Pulmonary artery endothelial cell (primary cell): ENCODE measurements at regions not wholly inside any gene's neighbourhood (a gene's known extent, or its start where the extent isn't known, plus 50 kb on each side); places are given as distances from the start of the nearest gene placed in this dataset.
"Not testable (repeated sequence)": the region's sequence is repeated elsewhere in the genome, so short reads cannot be mapped to it uniquely, and the experiment has no call there.

Experiments used
- DNase-seq: peaks from one replicate; pipeline ENCODE4 v3.0.0-alpha.2; 2011; ENCODE audit warnings: low read depth, low spot score

GRCh38 chr7:84738583-84739150 is 448.2 kb downstream of the SEMA3D start:
- no peak for DNase-seq

GRCh38 chr7:84735677-84736076 is 451.2 kb downstream of the SEMA3D start:
- DNase-seq: no peak

- no peak for DNase-seq
Observed at GRCh38 chr7:84735011-84735410, 451.8 kb downstream of the SEMA3D start.

GRCh38 chr7:84733976-84734375 is 452.9 kb downstream of the SEMA3D start:
- not testable (repeated sequence) for DNase-seq

GRCh38 chr7:84730864-84731263 is 456.0 kb downstream of the SEMA3D start:
- not testable (repeated sequence) for DNase-seq

GRCh38 chr7:84729284-84729683 is 457.6 kb downstream of the SEMA3D start:
- DNase-seq: no peak

- no peak for DNase-seq
Observed at GRCh38 chr7:84722734-84723133, 464.1 kb downstream of the SEMA3D start.

GRCh38 chr7:84722086-84722485 is 464.8 kb downstream of the SEMA3D start:
- DNase-seq: no peak

- DNase-seq: no peak
Observed at GRCh38 chr7:84720456-84721097, 466.3 kb downstream of the SEMA3D start.

GRCh38 chr7:84714765-84715164 is 472.1 kb downstream of the SEMA3D start:
- no peak for DNase-seq

- DNase-seq: no peak
Observed at GRCh38 chr7:84712374-84713121, 474.3 kb downstream of the SEMA3D start.

GRCh38 chr7:84710538-84710937 is 476.3 kb downstream of the SEMA3D start:
- not testable (repeated sequence) for DNase-seq

- DNase-seq: no peak
Observed at GRCh38 chr7:84705706-84706105, 481.1 kb downstream of the SEMA3D start.

GRCh38 chr7:84705079-84705478 is 481.8 kb downstream of the SEMA3D start:
- no peak for DNase-seq

GRCh38 chr7:84704380-84704779 is 482.5 kb downstream of the SEMA3D start:
- no peak for DNase-seq

GRCh38 chr7:84701524-84702306 is 485.1 kb downstream of the SEMA3D start:
- DNase-seq: peak; percentile 92

- no peak for DNase-seq
Observed at GRCh38 chr7:84700563-84701370, 486.1 kb downstream of the SEMA3D start.

- DNase-seq: no peak
Observed at GRCh38 chr7:84697506-84697905, 489.4 kb downstream of the SEMA3D start.

- DNase-seq: no peak
Observed at GRCh38 chr7:84693483-84693882, 493.4 kb downstream of the SEMA3D start.

- peak; percentile 47 for DNase-seq
Observed at GRCh38 chr7:84688671-84689070, 494.1 kb upstream of the SEMA3A start.

GRCh38 chr7:84686373-84686772 is 491.8 kb upstream of the SEMA3A start:
- DNase-seq: no peak
